Adipocyte (in vitro differentiated cells): ENCODE measurements at regions not wholly inside any gene's neighbourhood (a gene's known extent, or its start where the extent isn't known, plus 50 kb on each side); places are given as distances from the start of the nearest gene placed in this dataset.
A peak's percentile ranks its signal among the peaks of the same experiment; 100 is the strongest.

Experiments
- DNase-seq: peaks from one replicate; pipeline ENCODE4 v3.0.0-alpha.2; 2015; ENCODE audit warnings: low read depth
- H3K27me3 ChIP-seq: replicated peaks from 2 replicates; pipeline ENCODE4 v1.7.0; 2013; ENCODE audit warnings: mild to moderate bottlenecking, low read length, moderate library complexity; ENCODE audit not compliant: control insufficient read depth, insufficient read depth
- H3K36me3 ChIP-seq: 2 replicates; pipeline ENCODE4 v1.7.0; 2013; ENCODE audit warnings: low read length, mild to moderate bottlenecking, moderate library complexity; ENCODE audit not compliant: control insufficient read depth, insufficient read depth, severe bottlenecking
- H3K4me1 ChIP-seq: 2 replicates; pipeline ENCODE4 v1.7.0; 2013; ENCODE audit warnings: mild to moderate bottlenecking, low read length, moderate library complexity; ENCODE audit not compliant: control insufficient read depth, insufficient read depth
- H3K4me3 ChIP-seq: 2 replicates; pipeline ENCODE4 v1.7.0; 2013; ENCODE audit warnings: mild to moderate bottlenecking, low read length, moderate library complexity
- H3K9ac ChIP-seq: 2 replicates; pipeline ENCODE4 v1.7.0; 2013; ENCODE audit warnings: mild to moderate bottlenecking, low read length, moderate library complexity
- H3K9me3 ChIP-seq: 2 replicates; pipeline ENCODE4 v1.7.0; 2013; ENCODE audit warnings: mild to moderate bottlenecking, low read length, moderate library complexity; ENCODE audit not compliant: control insufficient read depth

DNA sequence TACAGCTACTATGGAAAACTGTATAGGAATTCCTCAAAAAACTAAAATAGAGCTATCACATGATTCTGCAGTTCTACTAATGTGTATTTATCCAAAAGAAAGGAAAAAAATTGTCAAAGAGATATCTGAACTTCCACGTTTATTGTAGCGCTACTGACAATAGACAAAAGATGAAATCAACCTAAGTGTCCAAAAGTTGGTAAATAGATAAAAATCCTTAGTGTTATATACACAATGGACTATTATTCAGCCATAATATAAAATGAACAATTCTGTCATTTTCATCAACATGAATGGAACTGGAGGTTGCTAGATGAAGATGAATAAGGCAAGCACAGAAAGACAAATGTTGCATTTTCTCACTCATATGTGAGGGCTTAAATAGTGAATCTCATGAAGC is 1492.1 kb downstream of the MRPL39 start:
- no peak for DNase-seq
- H3K36me3 ChIP-seq = no peaks in the 10 kb centered on the region
- H3K4me1 ChIP-seq = no peaks in the 10 kb centered on the region
- no peaks in the 10 kb centered on the region for H3K9me3 ChIP-seq
- no peaks in the 10 kb centered on the region for H3K27me3 ChIP-seq
- H3K4me3 ChIP-seq = no peak overlapping the region
- H3K9ac ChIP-seq = no peak overlapping the region

DNA sequence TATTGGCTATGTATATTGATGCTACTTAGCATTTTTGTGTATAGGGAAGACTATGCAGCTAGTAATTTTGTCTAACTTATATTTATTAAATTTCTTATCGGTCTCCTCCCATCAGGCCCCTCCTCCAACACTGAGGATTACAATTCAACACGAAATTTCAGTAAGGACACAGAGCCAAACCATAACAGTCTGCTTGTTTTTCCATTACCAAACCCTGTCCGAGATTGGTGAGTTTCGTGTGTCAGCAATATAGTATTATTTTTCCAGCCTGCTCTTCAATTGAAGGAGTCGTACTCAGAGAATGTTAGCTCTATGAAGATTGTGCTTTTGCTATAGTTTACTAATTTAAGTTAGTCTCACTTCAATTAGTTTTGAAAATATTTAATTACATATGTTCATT is 1495.3 kb downstream of the MRPL39 start:
- H3K4me3 ChIP-seq = no peak overlapping the region
- no peak overlapping the region for H3K9ac ChIP-seq
- DNase-seq = peak; percentile 61
- H3K27me3 ChIP-seq = no peaks in the 10 kb centered on the region
- H3K9me3 ChIP-seq = no peaks in the 10 kb centered on the region
- H3K4me1 ChIP-seq = no peaks in the 10 kb centered on the region
- no peaks in the 10 kb centered on the region for H3K36me3 ChIP-seq

GRCh38 chr21:24110846-24111245 is 1496.4 kb downstream of the MRPL39 start:
- Histone ChIP-seq H3K9me3 (no peaks in the 10 kb centered on the region), H3K9ac (no peak overlapping the region), H3K4me3 (no peak overlapping the region), H3K36me3 (no peaks in the 10 kb centered on the region), H3K4me1 (no peaks in the 10 kb centered on the region), H3K27me3 (no peaks in the 10 kb centered on the region)
- DNase-seq = peak; percentile 50

GRCh38 chr21:24097181-24097580 is 1510.1 kb downstream of the MRPL39 start:
- no peaks in the 10 kb centered on the region for H3K4me1 ChIP-seq
- DNase-seq = no peak
- no peak overlapping the region for H3K9ac ChIP-seq
- no peak overlapping the region for H3K4me3 ChIP-seq
- peaks cover 8% of the 10 kb centered on the region for H3K9me3 ChIP-seq
- H3K36me3 ChIP-seq = no peaks in the 10 kb centered on the region
- H3K27me3 ChIP-seq = no peaks in the 10 kb centered on the region

DNA sequence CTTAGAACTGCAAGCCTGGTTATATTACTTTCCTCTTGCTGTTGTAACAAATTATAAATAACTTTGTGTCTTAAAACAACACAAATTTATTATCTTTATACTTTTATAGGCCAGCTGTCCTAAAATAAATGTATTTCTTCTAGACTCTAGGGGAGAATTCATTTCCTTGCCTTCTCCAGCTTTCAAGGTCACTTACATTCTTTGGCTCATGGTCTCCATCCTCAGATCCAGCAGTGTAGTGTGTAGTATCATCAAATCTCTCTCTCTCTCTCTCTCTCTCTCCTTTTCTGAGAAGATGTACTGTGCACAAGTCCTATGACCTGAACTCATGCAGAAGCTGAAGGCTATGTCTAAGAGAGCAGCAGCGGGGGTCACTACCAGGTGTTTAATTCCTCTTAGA is 1510.6 kb downstream of the MRPL39 start:
- H3K36me3 ChIP-seq = no peaks in the 10 kb centered on the region
- no peaks in the 10 kb centered on the region for H3K27me3 ChIP-seq
- no peak for DNase-seq
- H3K9ac ChIP-seq = no peak overlapping the region
- no peak overlapping the region for H3K4me3 ChIP-seq
- H3K9me3 ChIP-seq = peaks cover 8% of the 10 kb centered on the region
- no peaks in the 10 kb centered on the region for H3K4me1 ChIP-seq

- H3K4me1 ChIP-seq = no peaks in the 10 kb centered on the region
- peaks cover 4% of the 10 kb centered on the region for H3K9me3 ChIP-seq
- no peak overlapping the region for H3K9ac ChIP-seq
- no peaks in the 10 kb centered on the region for H3K36me3 ChIP-seq
- H3K27me3 ChIP-seq = no peaks in the 10 kb centered on the region
- H3K4me3 ChIP-seq = no peak overlapping the region
- DNase-seq = no peak
These were observed 1514.2 kb downstream of the MRPL39 start for GRCh38 chr21:24093032-24093431.

- no peaks in the 10 kb centered on the region for H3K27me3 ChIP-seq
- no peaks in the 10 kb centered on the region for H3K4me1 ChIP-seq
- H3K36me3 ChIP-seq = no peaks in the 10 kb centered on the region
- H3K4me3 ChIP-seq = no peak overlapping the region
- H3K9me3 ChIP-seq = peaks cover 9% of the 10 kb centered on the region
- DNase-seq = peak; percentile 63
- H3K9ac ChIP-seq = no peak overlapping the region
These were observed 1531.1 kb downstream of the MRPL39 start for GRCh38 chr21:24076179-24076578.

- Histone ChIP-seq H3K4me3 (no peak overlapping the region), H3K27me3 (no peaks in the 10 kb centered on the region), H3K9me3 (no peaks in the 10 kb centered on the region), H3K4me1 (no peaks in the 10 kb centered on the region), H3K36me3 (no peaks in the 10 kb centered on the region), H3K9ac (no peak overlapping the region)
- DNase-seq = no peak
These were observed 1551.6 kb downstream of the MRPL39 start for GRCh38 chr21:24055696-24056095.

DNA sequence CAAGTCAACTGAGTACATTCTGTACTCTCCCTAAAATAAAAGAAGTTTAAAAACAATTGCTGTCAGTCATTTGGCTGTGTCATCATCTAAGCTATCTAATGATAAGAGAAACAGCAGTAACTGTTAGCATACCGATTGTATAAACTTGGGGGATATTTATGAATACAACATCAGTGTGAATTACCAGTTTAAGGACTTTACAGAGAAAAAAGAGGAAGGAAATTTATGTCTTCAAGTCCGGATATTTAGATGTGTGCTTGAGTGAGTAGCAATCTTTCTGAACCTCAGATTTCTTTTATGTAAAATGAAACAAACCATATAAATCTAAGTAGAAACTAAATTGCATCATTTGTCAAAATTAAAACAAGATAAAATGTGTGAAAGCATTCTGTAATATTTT is 1557.0 kb downstream of the MRPL39 start:
- H3K9ac ChIP-seq = no peak overlapping the region
- H3K9me3 ChIP-seq = no peaks in the 10 kb centered on the region
- H3K27me3 ChIP-seq = no peaks in the 10 kb centered on the region
- DNase-seq = no peak
- H3K4me3 ChIP-seq = no peak overlapping the region
- peaks cover 15% of the 10 kb centered on the region for H3K4me1 ChIP-seq
- H3K36me3 ChIP-seq = no peaks in the 10 kb centered on the region

DNA sequence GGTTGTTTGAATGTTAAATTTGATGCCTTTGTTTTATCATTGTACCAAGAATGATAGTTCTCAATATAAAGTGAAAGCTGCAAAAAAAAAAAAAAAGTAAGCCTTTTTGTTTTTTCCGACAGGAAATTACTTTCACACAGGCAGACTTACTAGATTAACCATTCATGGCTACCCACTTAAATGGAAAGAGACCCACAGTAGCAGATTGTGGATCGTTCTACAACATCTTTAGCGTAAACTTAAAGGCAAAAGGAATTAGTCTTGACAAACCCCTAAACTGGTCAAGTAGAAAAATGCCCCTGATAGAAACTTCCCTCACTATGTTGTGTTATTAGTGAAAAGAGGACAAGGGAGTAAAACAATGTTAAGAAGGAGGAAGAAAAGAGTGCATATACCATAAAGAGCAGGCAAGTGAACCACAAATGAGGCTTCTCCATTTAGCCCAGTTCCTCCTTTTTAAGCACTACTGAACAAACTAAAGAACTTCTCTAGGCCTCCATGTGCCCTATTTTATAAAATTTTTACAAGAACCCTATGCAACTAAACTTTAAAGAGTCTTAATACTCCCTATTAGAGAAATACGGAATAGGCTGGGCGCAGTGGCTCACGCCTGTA is 1560.3 kb downstream of the MRPL39 start:
- Histone ChIP-seq H3K9me3 (no peaks in the 10 kb centered on the region), H3K36me3 (no peaks in the 10 kb centered on the region), H3K4me1 (peaks cover 18% of the 10 kb centered on the region), H3K4me3 (no peak overlapping the region), H3K27me3 (no peaks in the 10 kb centered on the region), H3K9ac (no peak overlapping the region)
- DNase-seq = no peak

DNA sequence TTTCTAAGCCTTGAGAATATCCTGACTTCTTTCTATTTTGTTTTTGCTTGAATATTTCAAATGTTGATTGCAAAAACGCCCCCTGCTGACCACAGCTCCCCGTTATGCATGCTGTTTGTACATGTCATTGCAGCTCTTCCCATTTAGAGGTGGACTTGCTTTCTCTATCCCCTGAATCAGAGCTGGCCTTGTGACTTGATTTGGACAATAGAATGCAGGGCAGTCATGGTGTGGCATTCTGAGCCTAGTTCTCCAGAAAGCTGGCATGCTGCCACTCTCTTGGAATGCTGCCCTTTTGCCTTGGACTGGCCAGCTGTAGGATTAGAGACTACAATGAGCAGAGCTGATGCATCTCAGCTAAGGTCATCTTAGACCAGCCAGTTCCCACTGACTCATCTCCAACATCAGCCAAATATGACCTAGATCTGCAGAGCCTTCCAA is 1561.5 kb downstream of the MRPL39 start:
- no peaks in the 10 kb centered on the region for H3K27me3 ChIP-seq
- no peaks in the 10 kb centered on the region for H3K36me3 ChIP-seq
- DNase-seq = peak; percentile 94
- no peaks in the 10 kb centered on the region for H3K9me3 ChIP-seq
- H3K4me1 ChIP-seq = peaks cover 18% of the 10 kb centered on the region
- peak overlapping the region; percentile 41 for H3K9ac ChIP-seq
- H3K4me3 ChIP-seq = peak overlapping the region; percentile 28

GRCh38 chr21:24045373-24045772 is 1561.9 kb downstream of the MRPL39 start:
- H3K36me3 ChIP-seq = no peaks in the 10 kb centered on the region
- no peaks in the 10 kb centered on the region for H3K27me3 ChIP-seq
- H3K9me3 ChIP-seq = no peaks in the 10 kb centered on the region
- no peak for DNase-seq
- H3K4me3 ChIP-seq = peak overlapping the region; percentile 28
- peaks cover 18% of the 10 kb centered on the region for H3K4me1 ChIP-seq
- H3K9ac ChIP-seq = peak overlapping the region; percentile 41
